Endodermal cell (in vitro differentiated cells): ENCODE measurements at regions not wholly inside any gene's neighbourhood (a gene's known extent, or its start where the extent isn't known, plus 50 kb on each side); places are given as distances from the start of the nearest gene placed in this dataset.

Source experiments
- DNase-seq: peaks from one replicate; pipeline ENCODE4 v3.0.0-alpha.2; 2017
- H3K27ac ChIP-seq: 2 replicates; pipeline ENCODE4 v1.5.1; 2013; ENCODE audit warnings: mild to moderate bottlenecking, low read depth, low read length, moderate library complexity
- H3K27me3 ChIP-seq: 2 replicates; pipeline ENCODE4 v1.6.1; 2013; ENCODE audit warnings: mild to moderate bottlenecking, low read length, moderate library complexity; ENCODE audit not compliant: insufficient read depth, control insufficient read depth, poor library complexity, severe bottlenecking
- H3K36me3 ChIP-seq: 2 replicates; pipeline ENCODE4 v1.7.0; 2013; ENCODE audit warnings: mild to moderate bottlenecking, low read length, moderate library complexity; ENCODE audit not compliant: control insufficient read depth, insufficient read depth
- H3K4me1 ChIP-seq: one replicate; pipeline ENCODE4 v1.7.0; 2013; ENCODE audit warnings: low read length; ENCODE audit not compliant: control insufficient read depth, insufficient read depth
- H3K4me3 ChIP-seq: 2 replicates; pipeline ENCODE4 v1.5.1; 2013; ENCODE audit warnings: mild to moderate bottlenecking, low read length, moderate library complexity
- H3K9ac ChIP-seq: 2 replicates; pipeline ENCODE4 v1.6.1; 2013; ENCODE audit warnings: mild to moderate bottlenecking, low read length, moderate library complexity; ENCODE audit not compliant: poor library complexity, severe bottlenecking; ENCODE audit errors: extremely low read depth
- H3K9me3 ChIP-seq: 2 replicates; pipeline ENCODE4 v1.6.1; 2013; ENCODE audit warnings: mild to moderate bottlenecking, low read length, moderate library complexity; ENCODE audit not compliant: control insufficient read depth
- H3K27ac Mint-ChIP-seq: 2 replicates; pipeline ENCODE4 v1.8.0; 2020; ENCODE audit warnings: mixed read lengths
- H3K27me3 Mint-ChIP-seq: 2 replicates; pipeline ENCODE4 v1.8.0; 2021; ENCODE audit warnings: mild to moderate bottlenecking, mixed read lengths; ENCODE audit not compliant: insufficient read depth
- H3K36me3 Mint-ChIP-seq: 2 replicates; pipeline ENCODE4 v1.8.0; 2020; ENCODE audit warnings: low read depth, mixed read lengths
- H3K4me1 Mint-ChIP-seq: 2 replicates; pipeline ENCODE4 v1.8.0; 2020; ENCODE audit warnings: mixed read lengths
- H3K4me3 Mint-ChIP-seq: 2 replicates; pipeline ENCODE4 v1.8.0; 2020; ENCODE audit warnings: mild to moderate bottlenecking, moderate library complexity, mixed read lengths
- H3K9me3 Mint-ChIP-seq: 2 replicates; pipeline ENCODE4 v1.8.0; 2020; ENCODE audit warnings: mild to moderate bottlenecking, mixed read lengths
- CTCF ChIP-seq: fragments of 200-600 bp; sonication (generic); conservative IDR thresholded peaks from 2 replicates; pipeline ENCODE4 v1.5.0; 2021; ENCODE audit warnings: antibody characterized with exemption, mild to moderate bottlenecking
- WGBS, 2 experiments: methylation state at CpG; one replicate each; pipeline versions ENCODE4 v1.1.5 to v1.1.7; 2013; ENCODE audit warnings: missing lambda C conversion rate in 2 of 2, mixed read lengths in 1 of 2; ENCODE audit not compliant: insufficient coverage in 1 of 2, insufficient read length in 1 of 2; 5-methylcytosine and 5-hydroxymethylcytosine counted together

GRCh38 chr10:131703541-131703940 lies 197.3 kb upstream of the PPP2R2D start:
- H3K4me1 Mint-ChIP-seq: no peaks in the 10 kb centered on the region
- H3K36me3 Mint-ChIP-seq: no peaks in the 10 kb centered on the region
- H3K27ac Mint-ChIP-seq: no peak overlapping the region
- Histone ChIP-seq H3K4me3 (no peak overlapping the region), H3K36me3 (no peaks in the 10 kb centered on the region), H3K27ac (no peak overlapping the region), H3K9me3 (no peaks in the 10 kb centered on the region), H3K4me1 (no peaks in the 10 kb centered on the region), H3K27me3 (no peaks in the 10 kb centered on the region), H3K9ac (no peak overlapping the region)
- H3K9me3 Mint-ChIP-seq: peaks cover 20% of the 10 kb centered on the region
- 87 to 96% methylated on average over 7 to 8 of the region's 8 CpGs for WGBS, 2 experiments
- H3K27me3 Mint-ChIP-seq: peaks cover 2% of the 10 kb centered on the region
- DNase-seq: peak; percentile 29
- TF ChIP-seq CTCF: no peak
- H3K4me3 Mint-ChIP-seq: no peak overlapping the region

- Mint-ChIP-seq H3K4me3 (no peak overlapping the region), H3K9me3 (peaks cover 20% of the 10 kb centered on the region), H3K4me1 (no peaks in the 10 kb centered on the region), H3K27me3 (peaks cover 2% of the 10 kb centered on the region), H3K27ac (no peak overlapping the region), H3K36me3 (no peaks in the 10 kb centered on the region)
- H3K4me3 ChIP-seq: no peak overlapping the region
- no peak overlapping the region for H3K27ac ChIP-seq
- H3K9ac ChIP-seq: no peak overlapping the region
- H3K4me1 ChIP-seq: no peaks in the 10 kb centered on the region
- H3K27me3 ChIP-seq: no peaks in the 10 kb centered on the region
- TF ChIP-seq CTCF: no peak
- no peak for DNase-seq
- WGBS, 2 experiments: 88 to 94% methylated on average over 5 to 8 of the region's 8 CpGs
- H3K36me3 ChIP-seq: no peaks in the 10 kb centered on the region
- H3K9me3 ChIP-seq: no peaks in the 10 kb centered on the region
Measured at GRCh38 chr10:131703941-131704340, 196.9 kb upstream of the PPP2R2D start.

GRCh38 chr10:131706476-131706875 lies 194.3 kb upstream of the PPP2R2D start:
- Histone ChIP-seq H3K36me3 (no peaks in the 10 kb centered on the region), H3K9ac (no peak overlapping the region), H3K27ac (no peak overlapping the region), H3K4me3 (no peak overlapping the region), H3K4me1 (no peaks in the 10 kb centered on the region), H3K9me3 (no peaks in the 10 kb centered on the region), H3K27me3 (no peaks in the 10 kb centered on the region)
- H3K4me1 Mint-ChIP-seq: no peaks in the 10 kb centered on the region
- no peak overlapping the region for H3K27ac Mint-ChIP-seq
- H3K27me3 Mint-ChIP-seq: peaks cover 2% of the 10 kb centered on the region
- no peaks in the 10 kb centered on the region for H3K36me3 Mint-ChIP-seq
- H3K9me3 Mint-ChIP-seq: peaks cover 20% of the 10 kb centered on the region
- DNase-seq: peak; percentile 14
- WGBS, 2 experiments: 94 to 97% methylated on average over 5 to 7 of the region's 7 CpGs
- no peak overlapping the region for H3K4me3 Mint-ChIP-seq
- TF ChIP-seq CTCF: no peak
